HG03066 (cell line): ENCODE measurements at regions not wholly inside any gene's neighbourhood (a gene's known extent, or its start where the extent isn't known, plus 50 kb on each side); places are given as distances from the start of the nearest gene placed in this dataset.
"Not testable (repeated sequence)": the region's sequence is repeated elsewhere in the genome, so short reads cannot be mapped to it uniquely, and the experiment has no call there.

Source experiments
- ATAC-seq: cut with Tn5 transposase; IDR thresholded peaks from one replicate; pipeline ENCODE4 v1.9.1; 2021; ENCODE audit warnings: low read depth; ENCODE audit not compliant: unreplicated experiment

DNA sequence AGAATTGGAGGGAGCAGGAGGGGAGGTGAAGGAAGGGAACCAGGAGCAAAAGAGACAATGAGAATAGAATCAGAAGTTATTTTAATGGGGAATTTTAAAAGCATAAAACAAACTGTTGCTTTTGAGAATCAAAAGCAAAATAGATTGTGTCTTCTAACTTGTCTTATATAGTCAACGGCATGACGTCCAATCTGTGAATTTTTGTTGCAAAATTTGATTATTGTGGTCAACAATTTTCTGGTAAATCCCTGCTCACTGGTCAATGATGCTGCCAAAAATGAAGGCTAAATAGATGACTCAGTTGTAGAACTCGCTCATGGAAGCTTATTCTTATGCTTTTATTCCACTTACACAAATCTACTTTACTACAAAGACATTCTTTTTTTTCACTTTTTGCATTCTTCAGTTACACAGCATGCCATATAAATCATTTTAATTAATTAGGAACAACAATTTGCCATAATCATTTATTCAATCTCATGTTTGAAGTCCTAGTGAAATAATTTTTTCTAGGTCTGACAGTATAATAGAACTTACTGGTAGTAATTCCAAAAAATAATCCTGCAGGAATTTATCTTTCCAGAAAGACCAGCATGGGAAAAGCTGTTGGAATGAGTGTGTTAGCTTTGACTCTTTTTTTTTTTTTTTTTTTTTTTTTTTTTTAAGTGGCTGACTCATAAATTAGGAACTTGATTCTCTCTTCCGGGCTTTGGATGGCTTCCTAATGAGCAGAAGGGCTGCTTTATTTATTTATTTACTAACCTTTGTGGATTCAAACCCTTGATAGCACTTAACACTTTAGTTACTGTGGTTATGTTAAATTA lies 256.9 kb downstream of the SPRY2 start:
- ATAC-seq, result no peak

- ATAC-seq, result no peak
These were observed 257.7 kb downstream of the SPRY2 start for GRCh38 chr13:80083081-80083852.

DNA sequence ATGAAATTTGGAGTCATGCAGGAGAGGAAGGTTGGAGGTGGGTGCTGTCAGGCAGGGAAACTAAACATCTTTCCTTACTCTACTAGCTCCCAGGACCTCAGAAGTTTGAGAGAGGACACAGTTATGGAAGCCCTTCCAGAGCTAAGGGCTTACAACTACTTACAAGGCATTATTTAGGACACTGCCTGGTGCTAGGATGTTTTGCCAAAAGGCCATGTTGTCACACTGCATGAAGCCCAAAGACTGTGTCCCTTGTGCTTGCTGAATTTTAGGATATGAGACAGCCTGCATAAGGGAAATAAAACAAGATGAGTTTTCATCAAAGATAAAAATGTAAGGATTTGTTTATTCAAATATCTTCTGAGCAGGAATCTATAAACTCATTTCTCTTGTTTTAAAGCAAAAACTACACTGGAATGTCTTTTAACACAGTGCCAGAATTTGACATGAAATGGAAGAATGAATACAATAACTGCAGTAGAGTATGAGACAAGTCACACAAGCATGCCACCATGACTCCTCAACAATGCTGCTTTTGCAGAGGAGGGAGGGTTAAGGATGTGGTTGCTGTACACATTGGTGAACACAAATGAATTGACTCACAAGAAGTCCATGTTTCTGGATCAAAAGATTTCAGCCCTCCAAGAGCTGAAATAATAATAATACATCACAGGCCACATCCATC lies 258.4 kb downstream of the SPRY2 start:
- no peak for ATAC-seq

- no peak for ATAC-seq
These were observed 266.1 kb downstream of the SPRY2 start for GRCh38 chr13:80074811-80075210.

DNA sequence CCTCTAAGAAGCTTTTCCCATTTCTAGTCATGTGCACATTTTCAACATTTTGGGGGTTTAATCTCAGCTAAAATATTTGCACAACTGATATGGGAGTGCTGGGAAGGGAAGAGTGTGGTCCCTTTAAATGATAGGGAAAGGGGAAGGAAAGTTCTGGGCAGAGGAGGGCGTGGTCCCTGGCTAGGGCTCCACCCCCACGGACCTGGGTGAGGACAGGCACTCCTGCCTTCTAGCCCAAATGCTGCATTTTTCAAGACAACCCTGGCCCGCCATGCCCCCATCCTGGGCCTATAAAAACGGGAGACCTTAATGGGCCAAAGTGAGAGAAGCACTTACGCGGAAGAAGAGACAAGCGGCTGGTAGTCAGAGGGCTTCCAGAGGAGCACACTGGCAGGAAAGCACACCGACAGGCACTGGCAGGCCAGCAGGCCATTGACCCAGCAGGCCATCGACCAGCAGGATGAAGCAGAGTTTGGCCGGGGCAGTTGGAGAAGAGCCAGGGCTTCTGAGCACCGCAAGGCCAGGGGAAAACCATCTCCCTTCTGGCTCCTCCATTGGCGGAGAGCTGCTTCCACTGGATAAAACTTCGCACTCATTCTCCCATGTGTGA lies 266.7 kb downstream of the SPRY2 start:
- ATAC-seq, result no peak

DNA sequence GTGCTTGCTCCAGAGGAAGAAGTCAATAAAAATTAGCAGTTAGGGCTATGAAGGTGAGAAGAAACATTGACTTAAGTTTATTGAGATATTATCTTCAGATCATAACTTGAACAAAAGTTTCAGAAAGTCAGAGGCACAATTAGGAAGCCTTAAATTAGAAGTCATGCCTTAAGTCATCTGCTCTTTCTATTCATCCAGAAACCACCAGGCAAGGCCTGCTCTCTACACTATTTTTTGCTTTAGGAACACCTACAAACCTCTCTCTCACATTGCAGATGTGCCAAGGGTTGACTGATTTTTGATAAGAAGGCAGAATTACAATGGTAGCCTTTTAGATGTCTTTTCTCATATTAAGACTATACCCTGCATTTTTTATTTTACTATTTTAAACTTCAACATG lies 268.7 kb downstream of the SPRY2 start:
- ATAC-seq, result no peak

- ATAC-seq, result no peak
These were observed 270.8 kb downstream of the SPRY2 start for GRCh38 chr13:80070024-80070703.

- no peak for ATAC-seq
These were observed 271.6 kb downstream of the SPRY2 start for GRCh38 chr13:80069374-80069773.

DNA sequence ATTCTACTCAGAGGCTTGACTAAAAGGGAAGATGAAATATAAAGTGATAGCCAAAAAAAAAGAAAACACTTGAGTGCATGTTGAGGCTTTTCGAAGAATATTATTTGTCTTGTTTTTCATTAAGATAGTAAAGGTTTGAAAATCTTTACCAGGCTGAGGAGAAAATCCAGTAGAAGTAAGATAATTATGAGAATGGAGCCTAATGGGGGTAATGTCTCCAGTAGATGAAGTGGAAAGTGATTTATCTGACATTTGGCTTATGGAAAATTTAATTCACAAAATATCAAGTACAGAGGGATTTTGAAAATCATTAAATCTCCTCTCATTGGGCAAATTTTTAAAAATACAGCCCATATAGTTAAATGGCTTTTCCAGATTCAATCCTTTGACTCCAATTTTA lies 274.9 kb downstream of the SPRY2 start:
- no peak for ATAC-seq

GRCh38 chr13:80062416-80062815 lies 278.5 kb downstream of the SPRY2 start:
- not testable (repeated sequence) for ATAC-seq

DNA sequence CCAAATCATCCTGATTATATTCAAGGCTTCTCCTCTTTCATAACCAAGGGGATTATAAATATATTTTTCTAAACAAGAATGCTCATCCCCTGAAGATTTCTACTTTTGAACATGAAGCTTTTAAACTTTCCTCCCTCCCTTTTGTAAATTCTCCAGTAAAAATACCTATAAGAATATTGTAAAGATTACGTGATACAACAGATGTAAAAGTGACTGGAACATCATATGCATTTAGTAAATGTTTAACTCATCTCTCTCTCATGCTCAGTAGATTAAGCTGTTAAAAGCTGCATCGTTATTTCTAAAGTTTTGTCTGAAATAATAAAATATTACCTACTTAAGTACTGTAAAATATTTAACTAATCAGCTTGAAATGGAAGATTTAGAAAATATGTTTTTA lies 281.1 kb downstream of the SPRY2 start:
- ATAC-seq, result no peak

GRCh38 chr13:80058626-80059025 lies 282.3 kb downstream of the SPRY2 start:
- ATAC-seq, result no peak

GRCh38 chr13:80055847-80056246 lies 285.1 kb downstream of the SPRY2 start:
- no peak for ATAC-seq

DNA sequence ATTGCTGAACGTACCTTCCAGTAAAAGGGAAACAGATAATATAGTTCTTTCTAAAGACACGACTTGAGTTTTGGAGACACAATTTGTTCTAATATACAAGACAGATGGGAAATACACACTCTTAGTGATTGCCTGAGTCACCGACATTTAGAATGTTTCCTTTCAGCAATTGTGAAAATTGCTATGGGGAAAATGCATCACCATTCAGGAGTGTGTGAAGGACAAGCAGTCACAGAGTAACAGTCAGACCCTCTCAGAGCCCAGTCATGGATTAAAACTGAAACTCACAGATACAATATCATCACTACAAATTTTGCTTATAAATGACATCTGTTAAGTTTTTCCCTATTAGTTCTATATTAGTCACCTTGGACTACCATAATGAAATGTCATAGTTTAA lies 286.1 kb downstream of the SPRY2 start:
- ATAC-seq, result no peak

DNA sequence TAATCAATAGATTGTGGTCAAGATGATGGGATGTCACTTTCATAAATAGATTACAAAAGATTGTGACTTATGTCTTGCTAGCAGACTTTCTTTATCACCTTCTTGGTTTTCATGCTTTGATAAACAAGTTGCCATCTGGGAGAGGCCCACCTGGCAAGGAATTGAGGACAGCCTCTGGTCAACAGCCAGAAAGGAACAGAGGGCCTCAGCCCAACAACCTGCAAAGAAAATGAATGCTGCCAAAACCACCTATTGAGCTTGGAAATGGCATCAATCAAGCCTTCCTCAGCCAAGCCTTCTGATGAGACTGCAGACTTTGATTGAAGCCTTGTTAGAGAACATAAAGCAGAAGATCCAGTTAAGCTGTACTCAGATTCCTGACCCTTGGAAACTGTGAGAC lies 288.6 kb downstream of the SPRY2 start:
- no peak for ATAC-seq

- no peak for ATAC-seq
These were observed 290.7 kb downstream of the SPRY2 start for GRCh38 chr13:80050252-80050651.

DNA sequence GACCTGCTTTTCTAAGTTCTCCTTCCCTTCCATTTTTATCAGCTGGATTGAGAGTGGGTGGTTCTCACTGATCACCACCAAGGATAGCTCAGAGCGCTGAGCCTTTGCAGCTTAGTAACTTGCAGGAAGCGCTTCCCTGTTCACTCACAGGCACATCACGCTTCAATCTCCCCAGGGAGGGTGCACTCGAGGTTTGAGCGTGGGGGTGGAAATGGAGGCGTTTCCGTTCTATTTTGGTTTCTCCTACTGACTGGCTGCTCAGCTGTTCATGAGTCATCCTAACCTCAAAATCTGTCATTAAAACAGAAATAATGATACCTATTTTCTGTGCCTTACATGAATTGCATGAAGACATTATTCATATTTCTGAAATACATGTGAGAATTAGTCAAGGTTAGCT lies 292.1 kb downstream of the SPRY2 start:
- peak; percentile 99 for ATAC-seq

DNA sequence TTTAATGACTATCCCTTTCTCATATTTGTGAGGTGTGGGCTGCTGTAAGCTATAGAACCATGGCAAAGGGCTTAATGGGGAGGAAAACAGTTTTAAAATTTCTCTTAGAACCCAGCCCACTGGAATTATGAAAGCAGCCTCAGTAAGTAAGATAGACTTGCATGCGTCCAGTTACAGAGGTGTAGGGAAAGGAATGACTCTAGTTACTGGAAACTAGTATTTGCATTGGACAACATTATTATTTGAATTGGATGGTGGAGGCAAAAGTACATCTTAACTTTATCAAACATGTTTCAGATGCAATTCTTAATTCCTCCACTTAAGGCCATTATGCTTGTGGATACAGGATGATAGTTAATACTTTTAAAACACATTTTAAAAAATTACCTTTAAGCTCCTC lies 292.9 kb downstream of the SPRY2 start:
- no peak for ATAC-seq

- no peak for ATAC-seq
These were observed 293.5 kb downstream of the SPRY2 start for GRCh38 chr13:80047406-80047805.

- no peak for ATAC-seq
These were observed 300.0 kb downstream of the SPRY2 start for GRCh38 chr13:80040981-80041317.
